Skeletal muscle tissue (tissue), 3 donors: ENCODE measurements at regions not wholly inside any gene's neighbourhood (a gene's known extent, or its start where the extent isn't known, plus 50 kb on each side); places are given as distances from the start of the nearest gene placed in this dataset.

ENCODE experiments used
- H3K27ac ChIP-seq: one replicate; pipeline ENCODE4 v1.7.0; 2013; ENCODE audit warnings: mild to moderate bottlenecking, low read depth, low read length, inconsistent platforms
- H3K27me3 ChIP-seq, 3 donors: one replicate each; pipeline ENCODE4 v1.7.0; 2013; ENCODE audit warnings: low read length in 3 of 3; ENCODE audit not compliant: control insufficient read depth in 3 of 3, insufficient read depth in 3 of 3
- H3K36me3 ChIP-seq, 3 donors: one replicate each; pipeline ENCODE4 v1.7.0; 2013; ENCODE audit warnings: low read length in 3 of 3; ENCODE audit not compliant: control insufficient read depth in 3 of 3, insufficient read depth in 3 of 3
- H3K4me1 ChIP-seq, 3 donors: one replicate each; pipeline ENCODE4 v1.7.0; 2013; ENCODE audit warnings: low read length in 3 of 3, mild to moderate bottlenecking in 3 of 3; ENCODE audit not compliant: control insufficient read depth in 3 of 3, insufficient read depth in 3 of 3
- H3K4me3 ChIP-seq, 3 donors: one replicate each; pipeline ENCODE4 v1.7.0; 2013; ENCODE audit warnings: low read length in 3 of 3
- H3K9ac ChIP-seq, 3 donors: one replicate each; pipeline ENCODE4 v1.7.0; 2013; ENCODE audit warnings: low read length in 3 of 3, mild to moderate bottlenecking in 3 of 3, moderate library complexity in 2 of 3, low read depth in 1 of 3
- H3K9me3 ChIP-seq, 3 donors: one replicate each; pipeline ENCODE4 v1.7.0; 2013; ENCODE audit warnings: low read length in 3 of 3; ENCODE audit not compliant: control insufficient read depth in 3 of 3
- donor health status: Osteomylitis.

DNA sequence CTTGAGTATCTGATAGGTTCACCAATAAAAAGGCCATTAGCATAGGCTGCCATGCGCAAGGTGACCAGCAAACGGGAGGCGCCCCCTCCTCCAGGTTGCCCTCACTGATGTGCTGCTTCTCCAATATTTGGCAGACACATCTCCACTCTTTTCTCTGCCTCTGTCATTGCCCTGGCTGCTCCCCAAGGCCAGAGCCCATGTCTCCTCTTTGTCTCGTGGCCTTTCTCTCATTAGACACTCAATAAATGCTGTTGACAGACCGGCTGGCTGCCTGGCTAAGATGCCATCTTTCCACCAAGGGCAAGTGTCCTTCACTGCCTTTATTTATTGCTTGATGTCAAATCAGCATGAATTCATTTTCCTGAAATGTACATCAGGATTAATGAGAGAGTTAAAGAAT lies 404.0 kb upstream of the KIF2A start:
- Histone ChIP-seq H3K4me1 (no peaks in the 10 kb centered on the region), H3K4me3 (no peak overlapping the region), H3K9ac (no peak overlapping the region), H3K27ac (no peak overlapping the region), H3K9me3 (no peaks in the 10 kb centered on the region), H3K27me3 (no peaks in the 10 kb centered on the region), H3K36me3 (no peaks in the 10 kb centered on the region)

DNA sequence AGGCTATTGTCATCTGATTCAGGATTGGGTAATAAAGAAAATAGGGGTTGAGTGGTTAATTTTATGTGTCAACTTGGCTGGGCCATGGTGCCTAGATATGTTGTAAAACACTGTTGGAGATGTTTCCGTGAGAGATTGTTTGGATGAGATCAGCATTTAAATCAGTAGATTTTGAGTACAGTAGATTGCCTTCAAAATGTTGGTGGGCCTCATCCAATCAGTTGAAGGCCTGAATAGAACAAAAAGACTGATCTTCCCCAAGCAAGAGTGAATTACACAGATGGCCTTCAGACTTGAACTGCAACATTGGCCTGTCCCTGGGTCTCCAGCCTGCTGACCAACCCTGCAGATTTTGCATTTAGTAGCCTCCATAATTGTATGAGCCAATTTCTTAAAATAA lies 401.3 kb upstream of the KIF2A start:
- no peaks in the 10 kb centered on the region for H3K27me3 ChIP-seq
- no peak overlapping the region for H3K27ac ChIP-seq
- H3K9ac ChIP-seq: no peak overlapping the region
- no peaks in the 10 kb centered on the region for H3K36me3 ChIP-seq
- H3K4me3 ChIP-seq: no peak overlapping the region
- H3K4me1 ChIP-seq: no peaks in the 10 kb centered on the region
- H3K9me3 ChIP-seq: no peaks in the 10 kb centered on the region

DNA sequence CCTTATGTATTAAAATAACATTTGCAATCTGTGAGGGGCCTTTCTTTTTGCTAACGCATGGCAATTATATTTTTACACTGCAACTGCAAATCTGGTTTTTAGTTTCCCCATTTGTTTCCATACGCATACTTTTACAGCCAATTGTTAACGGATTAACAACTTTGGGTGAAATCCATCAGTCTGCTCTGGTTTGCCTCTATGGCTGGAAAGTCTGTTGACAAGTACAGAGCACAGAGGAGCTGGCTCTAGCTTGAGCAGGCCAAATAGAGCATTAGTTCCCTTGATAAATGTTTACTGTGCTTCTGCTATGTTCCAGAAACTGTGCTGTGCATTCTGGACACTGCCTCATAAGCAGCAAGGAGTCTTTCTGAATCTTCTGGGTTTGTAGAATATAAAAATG lies 400.4 kb upstream of the KIF2A start:
- no peaks in the 10 kb centered on the region for H3K9me3 ChIP-seq
- no peaks in the 10 kb centered on the region for H3K27me3 ChIP-seq
- no peaks in the 10 kb centered on the region for H3K4me1 ChIP-seq
- H3K36me3 ChIP-seq: no peaks in the 10 kb centered on the region
- H3K27ac ChIP-seq: no peak overlapping the region
- no peak overlapping the region for H3K9ac ChIP-seq
- no peak overlapping the region for H3K4me3 ChIP-seq

DNA sequence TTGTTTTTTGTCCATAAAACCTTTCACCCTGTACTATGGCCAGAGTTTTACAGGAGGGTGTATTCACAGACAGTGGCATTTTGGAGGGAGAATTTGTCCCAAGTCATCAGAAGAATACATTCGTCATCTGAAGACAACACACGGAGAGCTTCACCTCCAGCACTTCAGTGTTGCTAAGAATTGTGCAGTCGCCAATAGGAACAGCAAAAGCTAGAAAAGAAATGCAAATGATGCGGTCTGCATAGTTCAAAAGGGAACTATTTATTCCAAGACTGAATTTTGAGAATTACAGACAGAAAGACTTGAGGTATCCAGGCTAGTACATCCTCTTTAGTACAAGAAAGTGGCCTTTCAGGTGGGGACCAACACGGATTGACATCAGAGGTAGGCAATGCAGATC lies 399.2 kb upstream of the KIF2A start:
- Histone ChIP-seq H3K4me3 (no peak overlapping the region), H3K4me1 (no peaks in the 10 kb centered on the region), H3K27ac (no peak overlapping the region), H3K27me3 (no peaks in the 10 kb centered on the region), H3K9ac (no peak overlapping the region), H3K36me3 (no peaks in the 10 kb centered on the region), H3K9me3 (no peaks in the 10 kb centered on the region)

DNA sequence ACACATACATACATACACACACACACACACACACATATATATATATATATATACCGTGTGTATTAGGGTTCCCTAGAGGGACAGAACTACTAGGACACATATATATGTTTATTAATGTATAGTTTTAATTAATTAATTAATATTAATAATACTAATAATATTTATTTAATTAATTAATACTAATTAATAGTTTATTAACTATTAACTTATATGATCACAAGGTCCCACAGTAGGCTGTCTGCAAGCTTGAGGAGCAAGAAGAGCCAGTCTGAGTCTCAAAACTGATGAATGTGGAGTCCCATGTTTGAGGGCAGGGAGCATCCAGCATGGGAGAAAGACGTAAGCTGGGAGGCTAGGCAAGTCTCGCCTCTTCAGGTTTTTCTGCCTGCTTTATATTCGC lies 398.0 kb upstream of the KIF2A start:
- H3K9me3 ChIP-seq: no peaks in the 10 kb centered on the region
- H3K36me3 ChIP-seq: no peaks in the 10 kb centered on the region
- no peak overlapping the region for H3K9ac ChIP-seq
- H3K4me1 ChIP-seq: no peaks in the 10 kb centered on the region
- H3K27ac ChIP-seq: no peak overlapping the region
- no peaks in the 10 kb centered on the region for H3K27me3 ChIP-seq
- no peak overlapping the region for H3K4me3 ChIP-seq

DNA sequence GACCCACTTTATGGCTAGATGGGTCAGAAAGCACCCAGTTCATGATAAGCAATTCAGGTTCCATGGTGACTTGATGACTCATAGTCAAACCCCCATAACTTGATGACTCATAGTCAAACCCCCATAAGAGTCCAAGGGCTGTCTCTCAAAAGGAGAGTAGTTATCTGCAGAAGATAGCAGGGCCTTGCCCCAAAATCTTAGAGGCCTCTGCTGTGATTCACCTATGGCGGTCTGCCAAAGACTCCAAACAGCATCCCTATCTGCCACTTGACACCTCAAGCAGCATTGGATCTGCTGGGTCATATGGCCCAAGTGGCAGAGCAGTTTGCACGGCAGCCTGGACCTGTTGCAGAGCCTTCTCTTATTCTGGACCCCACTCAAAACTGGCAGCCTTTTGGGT lies 395.2 kb upstream of the KIF2A start:
- H3K9me3 ChIP-seq: no peaks in the 10 kb centered on the region
- no peak overlapping the region for H3K27ac ChIP-seq
- no peak overlapping the region for H3K9ac ChIP-seq
- no peaks in the 10 kb centered on the region for H3K27me3 ChIP-seq
- H3K4me1 ChIP-seq: no peaks in the 10 kb centered on the region
- H3K4me3 ChIP-seq: no peak overlapping the region
- no peaks in the 10 kb centered on the region for H3K36me3 ChIP-seq

DNA sequence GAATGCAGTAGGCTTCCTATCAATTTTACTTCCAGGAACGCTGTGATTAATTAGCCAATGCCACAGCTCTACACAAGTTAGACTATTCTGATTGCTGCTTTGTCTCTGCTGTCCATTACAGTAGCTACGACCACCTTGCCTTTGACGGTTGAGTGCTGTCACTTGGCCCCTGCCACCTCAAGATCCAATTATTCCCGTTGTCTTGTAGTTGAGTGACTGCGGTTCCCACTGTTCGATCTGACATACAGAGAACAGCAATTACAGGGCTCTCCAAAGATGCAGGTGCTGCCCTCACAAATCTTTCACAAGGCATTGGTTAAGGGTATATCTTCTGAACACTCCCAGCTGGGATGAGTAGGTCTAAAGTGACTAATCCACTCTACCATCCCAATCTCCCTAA lies 393.4 kb upstream of the KIF2A start:
- H3K36me3 ChIP-seq: no peaks in the 10 kb centered on the region

DNA sequence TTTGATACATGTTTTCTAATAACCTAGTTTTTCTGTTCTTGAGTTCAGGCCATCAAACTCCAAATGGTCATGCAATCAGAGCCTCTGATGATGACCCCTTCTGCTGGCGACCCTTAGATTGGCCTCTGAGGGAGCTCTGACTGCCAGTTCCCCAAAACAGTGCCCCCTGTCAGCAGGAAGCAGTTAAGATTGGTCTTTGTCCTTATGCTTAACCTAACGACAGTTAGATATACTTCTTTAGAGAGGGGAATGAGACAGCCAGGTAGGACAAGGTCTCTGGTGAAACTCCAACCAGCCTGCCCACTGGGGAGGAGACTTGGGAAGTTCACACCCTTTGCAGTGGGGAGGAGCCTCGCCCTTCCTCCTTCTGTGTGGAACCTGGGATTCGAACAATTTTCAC lies 390.4 kb upstream of the KIF2A start:
- Histone ChIP-seq H3K27me3 (no peaks in the 10 kb centered on the region), H3K4me1 (no peaks in the 10 kb centered on the region), H3K36me3 (no peaks in the 10 kb centered on the region), H3K9ac (no peak overlapping the region), H3K9me3 (no peaks in the 10 kb centered on the region), H3K27ac (no peak overlapping the region), H3K4me3 (no peak overlapping the region)

More for the DNA sequence above, 393.4 kb upstream of the KIF2A start:
- Histone ChIP-seq H3K27me3 (no peaks in the 10 kb centered on the region), H3K9ac (no peak overlapping the region), H3K27ac (no peak overlapping the region), H3K4me3 (no peak overlapping the region), H3K9me3 (no peaks in the 10 kb centered on the region), H3K4me1 (no peaks in the 10 kb centered on the region)

DNA sequence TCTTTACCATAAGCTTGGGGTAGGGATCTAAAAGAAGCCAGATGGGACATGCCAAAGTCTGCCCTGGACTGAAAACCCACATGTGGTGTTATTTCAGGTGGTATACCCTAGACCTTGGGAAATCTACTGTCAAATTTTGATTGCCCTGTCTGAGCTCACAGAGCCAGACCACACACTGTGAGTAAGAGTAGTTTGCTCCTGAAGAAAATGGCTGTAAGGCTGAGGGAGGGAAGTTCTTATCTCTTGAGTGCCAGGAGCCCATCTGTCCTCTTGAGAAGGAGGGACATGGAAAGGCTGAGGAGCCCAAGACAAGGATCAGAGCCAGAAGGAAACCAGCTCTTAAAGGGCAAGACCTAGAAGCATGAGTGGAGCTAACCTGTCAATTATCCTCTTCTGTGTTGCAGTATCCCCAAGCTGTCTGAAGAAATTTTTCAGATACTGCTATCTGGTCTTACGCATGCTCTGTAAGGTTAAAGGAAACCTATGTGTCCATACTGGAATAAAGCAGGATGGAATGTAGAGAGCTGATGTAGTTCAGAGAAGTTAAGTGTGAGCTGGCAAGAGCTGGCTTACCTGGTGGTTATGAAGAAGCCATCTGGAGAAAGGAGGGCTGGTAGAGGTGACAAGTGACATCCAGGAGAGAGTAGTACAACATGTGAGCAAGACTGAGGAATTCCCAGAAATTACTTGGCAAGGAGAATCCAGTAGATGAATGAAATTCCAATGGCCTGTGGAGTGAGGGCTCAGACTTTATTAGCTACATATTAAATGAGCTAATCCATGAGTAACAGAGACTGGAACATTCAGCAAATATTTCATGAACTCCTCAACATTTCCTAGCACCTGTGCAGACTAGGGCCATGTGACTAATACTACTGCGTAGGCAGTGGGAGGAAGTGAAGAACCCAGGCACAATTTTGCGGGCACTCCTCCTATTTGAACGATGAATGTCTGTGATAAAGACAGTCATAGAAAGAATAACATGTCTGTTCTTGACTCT lies 389.1 kb upstream of the KIF2A start:
- H3K4me3 ChIP-seq: no peak overlapping the region
- H3K9ac ChIP-seq: no peak overlapping the region
- no peaks in the 10 kb centered on the region for H3K4me1 ChIP-seq
- H3K27ac ChIP-seq: no peak overlapping the region
- no peaks in the 10 kb centered on the region for H3K9me3 ChIP-seq
- H3K36me3 ChIP-seq: no peaks in the 10 kb centered on the region
- H3K27me3 ChIP-seq: no peaks in the 10 kb centered on the region

DNA sequence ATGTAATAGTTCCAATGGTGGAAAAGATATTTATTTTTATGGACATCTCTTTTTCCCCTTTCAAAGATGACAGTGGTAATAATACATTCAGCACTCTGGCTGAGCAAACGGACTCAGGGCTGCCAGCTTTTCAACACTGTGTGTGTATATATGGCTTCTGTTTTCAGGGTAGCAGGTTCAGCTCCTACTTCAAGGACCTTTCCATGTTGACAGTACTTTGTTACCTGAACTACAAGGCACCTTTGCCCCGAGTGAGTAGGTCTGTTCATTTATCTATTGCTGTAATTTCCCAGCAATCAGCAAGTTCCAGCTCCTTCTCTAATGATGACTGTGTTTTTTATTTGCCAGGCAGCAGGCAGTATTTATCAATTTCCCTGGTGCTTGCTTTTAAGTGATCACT lies 387.4 kb upstream of the KIF2A start:
- Histone ChIP-seq H3K4me3 (no peak overlapping the region), H3K9me3 (no peaks in the 10 kb centered on the region), H3K36me3 (no peaks in the 10 kb centered on the region), H3K27ac (no peak overlapping the region), H3K4me1 (no peaks in the 10 kb centered on the region), H3K9ac (no peak overlapping the region), H3K27me3 (no peaks in the 10 kb centered on the region)
